SKM-1 treated with dmso at 0.1 percent for 144 hours (cell line): ENCODE measurements at regions not wholly inside any gene's neighbourhood (a gene's known extent, or its start where the extent isn't known, plus 50 kb on each side); places are given as distances from the start of the nearest gene placed in this dataset.
"Not testable (repeated sequence)": the region's sequence is repeated elsewhere in the genome, so short reads cannot be mapped to it uniquely, and the experiment has no call there.

ENCODE experiments used
- DNase-seq: peaks from one replicate; lab custom pipeline; 2025; ENCODE audit not compliant: unreplicated experiment; lab: John Stamatoyannopoulos, UW

DNA sequence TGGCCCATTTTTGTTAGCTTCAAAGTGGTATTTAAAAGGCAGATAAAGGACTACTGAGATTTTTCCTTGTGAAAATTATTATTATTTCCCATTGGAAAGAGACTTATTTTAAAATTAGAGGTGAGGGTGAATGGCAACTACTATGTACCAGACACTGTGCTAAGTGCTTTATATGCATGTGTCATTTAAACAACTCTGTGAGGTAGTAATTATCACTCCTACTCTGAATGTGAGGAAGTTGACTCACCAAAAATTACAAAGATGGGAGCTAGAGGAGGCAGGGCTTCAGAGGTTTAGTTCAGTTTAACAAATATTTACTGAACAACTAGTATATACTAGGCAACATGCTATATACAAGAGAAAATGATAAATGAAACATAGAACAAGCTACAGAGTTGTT is 78.2 kb downstream of the MSL3 start:
- no peak for DNase-seq

DNA sequence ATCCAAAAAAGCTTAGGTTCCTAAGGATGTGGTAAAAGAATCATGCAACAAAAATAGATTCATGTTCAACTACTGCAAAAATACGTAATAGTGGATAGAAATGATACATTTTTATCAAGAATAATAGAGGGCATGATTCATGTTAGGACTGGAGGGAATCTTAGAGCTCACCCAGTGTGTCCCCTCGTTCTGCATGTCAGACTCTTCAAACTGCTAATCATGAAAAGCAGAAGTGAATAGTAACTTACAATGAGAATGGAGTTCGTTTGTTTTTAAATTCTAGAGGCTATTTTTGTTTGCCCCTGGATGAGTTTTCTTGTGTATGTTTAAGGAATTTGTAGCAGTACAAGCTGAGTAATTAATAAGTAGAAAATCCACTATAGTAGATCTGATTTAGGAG is 79.4 kb downstream of the MSL3 start:
- no peak for DNase-seq

- DNase-seq, result no peak
Measured at GRCh38 chrX:11864171-11864570, 106.1 kb downstream of the MSL3 start.

DNA sequence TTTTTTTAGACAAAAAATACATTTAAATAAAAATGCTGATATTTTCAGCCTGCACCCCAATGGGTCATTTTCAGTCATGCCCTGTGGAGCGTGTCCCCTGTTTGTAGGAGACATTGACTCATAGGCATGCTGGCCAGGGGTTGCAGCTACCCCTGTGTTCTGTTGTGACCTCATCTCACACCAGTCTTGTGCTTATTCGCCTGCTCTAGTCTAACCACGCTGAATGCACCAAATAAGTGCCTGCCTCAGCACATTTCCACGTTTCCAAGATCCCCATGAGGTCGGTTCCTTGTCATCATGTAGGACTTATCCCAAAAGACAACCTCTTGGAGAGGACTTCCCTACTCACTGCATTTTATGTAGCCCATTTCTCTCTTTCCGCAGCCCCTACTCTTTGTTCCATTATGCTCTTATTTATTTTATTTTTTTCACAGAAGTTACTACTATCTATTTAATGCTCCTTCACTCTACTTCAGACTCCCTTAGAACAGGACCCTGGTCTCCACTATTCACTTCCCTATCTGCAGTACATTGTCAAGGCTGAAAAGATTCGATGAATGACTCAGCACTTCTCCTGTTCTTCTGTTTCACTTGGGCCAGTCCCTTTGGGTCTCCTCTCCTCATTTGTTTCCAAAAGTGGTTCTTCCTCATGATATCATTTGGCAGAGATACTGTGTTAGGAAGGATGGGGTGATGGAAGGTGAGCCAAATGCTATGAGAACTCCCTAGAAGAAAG is 109.7 kb downstream of the MSL3 start:
- DNase-seq, result no peak

- DNase-seq, result no peak
Measured at GRCh38 chrX:11870789-11871188, 112.8 kb downstream of the MSL3 start.

GRCh38 chrX:11881485-11882170 is 123.6 kb downstream of the MSL3 start:
- no peak for DNase-seq

DNA sequence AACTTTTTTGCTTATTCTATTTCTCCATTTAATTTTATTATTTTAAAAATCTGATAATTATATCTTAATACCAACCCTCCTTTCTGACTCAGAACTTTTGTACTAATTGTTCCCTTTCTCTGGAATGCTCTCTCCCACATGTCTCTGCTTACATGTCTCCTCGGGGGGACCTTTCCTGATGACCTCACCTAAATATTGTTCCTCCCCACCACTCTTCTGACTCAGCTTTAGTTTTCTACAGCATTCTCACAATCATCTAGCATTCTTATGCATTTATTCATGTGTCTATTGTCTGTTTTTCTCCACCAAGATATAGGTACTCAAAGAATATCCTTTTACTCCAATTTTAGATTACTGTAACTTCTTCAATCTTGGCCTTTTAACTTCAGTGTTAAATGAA is 128.7 kb downstream of the MSL3 start:
- DNase-seq, result no peak

DNA sequence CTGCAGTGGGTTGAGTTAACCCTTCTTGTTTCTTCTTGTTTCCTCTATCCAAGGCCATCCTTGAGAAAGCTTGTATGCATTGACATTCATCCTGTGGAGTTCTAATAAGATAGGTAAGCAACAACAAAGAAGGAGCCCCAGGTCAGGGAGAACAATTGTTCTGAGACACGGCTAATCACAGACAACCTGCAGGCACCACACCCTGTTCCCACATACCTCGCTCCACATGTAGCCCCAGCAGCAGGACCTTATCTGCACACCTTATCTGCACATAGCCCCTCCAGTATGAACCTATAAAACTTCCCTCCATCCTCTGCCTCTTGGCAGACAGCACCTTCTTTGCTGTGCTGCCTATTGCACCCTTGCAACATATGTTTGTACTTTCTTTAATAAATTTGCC is 129.1 kb downstream of the MSL3 start:
- DNase-seq, result no peak

DNA sequence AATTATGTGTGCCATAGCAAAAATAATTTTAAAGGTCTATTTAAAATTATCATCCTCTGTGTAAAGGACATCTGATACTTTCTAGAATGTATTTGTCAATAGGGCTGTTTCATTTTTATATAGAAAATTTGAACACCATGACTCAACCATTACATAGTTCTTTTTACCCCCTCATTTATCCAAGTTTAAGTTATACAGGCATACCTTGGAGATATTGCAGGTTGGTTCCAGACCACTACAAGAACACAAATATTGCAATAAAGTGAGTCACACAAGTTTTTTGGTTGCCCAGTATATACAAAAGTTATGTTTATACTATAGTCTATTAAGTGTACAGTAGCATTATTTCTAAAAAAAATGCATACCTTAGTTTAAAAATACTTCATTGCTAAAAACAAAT is 130.4 kb downstream of the MSL3 start:
- no peak for DNase-seq

DNA sequence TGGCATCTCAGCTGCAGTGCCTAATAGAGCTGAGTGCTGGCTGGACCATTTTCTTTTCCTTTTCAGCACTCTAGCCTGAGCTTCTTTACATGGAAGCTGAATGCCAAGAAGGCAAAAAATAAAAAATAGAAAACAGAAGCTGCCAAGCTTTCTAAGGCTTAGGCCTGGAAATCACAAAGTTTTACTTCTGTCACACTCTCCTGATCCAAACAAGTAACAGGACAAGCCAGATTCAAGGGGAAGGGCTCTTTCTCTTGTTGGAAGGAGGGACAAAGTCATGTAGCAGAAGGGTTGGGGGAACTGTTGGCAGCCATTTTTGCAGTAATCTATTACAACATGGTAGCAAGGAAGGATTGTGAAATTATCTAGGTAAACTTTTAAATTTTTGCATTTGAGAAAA is 131.8 kb downstream of the MSL3 start:
- DNase-seq, result no peak

DNA sequence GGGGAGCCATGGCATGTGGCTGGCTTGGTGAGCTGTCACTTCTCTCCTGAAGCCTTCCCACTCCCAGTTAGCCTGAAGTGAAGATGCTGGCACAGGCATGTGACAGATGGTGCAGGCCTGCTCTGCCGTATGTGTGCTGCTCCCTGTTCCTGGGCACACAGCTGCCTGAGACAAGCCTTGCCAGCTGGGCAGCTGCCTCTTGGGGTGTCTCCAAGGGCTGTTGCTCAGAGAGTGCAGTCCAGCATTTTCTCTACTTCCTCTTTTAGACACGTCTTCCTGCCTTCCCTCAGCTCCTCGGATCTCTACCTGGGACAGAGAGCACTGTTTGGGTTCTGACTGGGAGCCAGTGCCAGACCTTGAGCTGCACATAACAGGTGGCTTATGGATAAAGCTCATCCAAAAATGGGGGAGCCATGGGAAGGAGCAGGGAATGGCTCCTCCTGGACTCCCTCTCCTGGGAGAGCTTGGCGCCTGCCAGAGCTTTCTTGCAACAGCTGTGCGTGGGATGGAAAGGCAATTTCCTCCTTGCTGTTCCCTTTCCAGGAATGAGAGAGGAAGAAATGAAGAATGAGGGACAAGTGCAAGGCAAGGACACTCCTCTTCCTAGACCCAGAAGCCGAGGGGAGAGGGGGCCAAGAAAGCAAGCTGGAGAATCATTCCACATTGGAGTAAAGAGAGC is 132.9 kb downstream of the MSL3 start:
- DNase-seq, result no peak

DNA sequence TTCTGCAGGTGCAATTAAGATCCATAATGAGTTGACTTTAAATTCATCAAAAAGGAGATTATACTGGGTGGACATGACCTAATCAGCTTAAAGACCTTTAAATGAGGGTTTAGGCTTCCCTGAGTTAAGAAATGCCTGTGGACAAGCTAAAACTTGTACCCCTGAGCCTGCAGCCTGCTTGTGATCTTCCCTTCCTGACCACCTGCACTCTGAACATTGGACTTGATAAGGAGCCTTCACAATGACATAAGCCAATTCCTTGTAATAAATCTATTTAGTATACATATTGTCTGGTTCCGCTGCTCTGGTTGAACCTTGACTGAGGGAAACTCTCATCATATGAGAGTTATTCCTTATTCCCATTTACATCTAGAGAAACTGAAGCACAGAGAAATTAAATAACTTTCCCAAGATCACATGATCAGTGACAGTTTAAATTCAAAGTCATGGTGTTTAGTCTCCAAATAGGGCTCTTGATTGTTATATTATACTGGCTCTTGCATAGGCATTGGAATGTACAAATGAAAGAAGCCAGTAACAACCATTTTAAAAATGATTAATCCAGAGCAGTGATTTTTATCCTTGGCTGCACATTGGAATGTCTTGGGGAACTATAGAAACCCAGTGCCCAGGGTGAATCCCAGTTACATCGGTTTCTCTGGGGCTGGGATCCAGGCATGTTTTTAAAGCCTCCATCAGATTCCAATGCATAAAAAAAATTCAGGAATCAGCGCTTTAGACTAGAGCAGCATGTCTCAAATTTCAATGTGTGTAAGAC is 136.1 kb downstream of the MSL3 start:
- no peak for DNase-seq

- no peak for DNase-seq
Measured at GRCh38 chrX:11899091-11899490, 141.1 kb downstream of the MSL3 start.

GRCh38 chrX:11905933-11906332 is 147.9 kb downstream of the MSL3 start:
- not testable (repeated sequence) for DNase-seq

- no peak for DNase-seq
Measured at GRCh38 chrX:11908371-11908770, 150.3 kb downstream of the MSL3 start.

DNA sequence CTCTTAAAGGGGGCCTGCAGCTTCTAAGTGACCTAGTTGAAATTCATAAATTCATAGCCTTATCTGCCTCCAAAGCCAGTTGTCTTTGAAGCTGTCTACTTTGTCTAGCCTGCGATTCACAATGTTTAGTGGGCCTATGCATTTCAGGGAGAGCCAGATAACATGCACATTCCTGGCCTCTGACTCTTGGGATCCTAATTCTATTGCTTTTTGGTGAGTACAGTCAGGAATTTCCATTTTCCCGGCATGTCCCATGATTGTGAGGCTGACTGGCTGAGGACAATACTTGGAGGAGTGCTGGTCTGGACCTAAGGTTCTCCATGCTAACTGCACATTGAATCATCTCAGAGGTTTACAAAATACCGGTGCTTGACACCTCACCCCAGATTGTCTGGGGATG is 155.0 kb downstream of the MSL3 start:
- no peak for DNase-seq

DNA sequence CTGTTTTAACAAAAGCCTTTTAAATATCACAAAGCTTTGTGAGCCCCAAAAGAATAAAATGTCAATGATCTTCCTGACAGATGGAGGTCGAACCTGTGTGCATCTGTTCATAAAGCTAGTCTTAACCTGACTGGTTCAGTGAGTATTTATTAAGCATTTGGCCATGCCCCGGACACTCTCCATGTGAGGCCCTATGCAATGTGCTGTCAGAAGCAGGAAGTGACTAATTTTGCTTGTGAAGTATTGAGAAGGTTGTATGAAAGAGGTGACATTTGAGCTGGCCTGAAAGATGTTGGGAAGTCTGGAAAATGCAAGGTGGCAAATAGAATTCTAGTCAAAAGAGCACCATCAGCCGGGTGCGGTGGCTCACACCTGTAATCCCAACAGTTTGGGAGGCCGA is 171.4 kb downstream of the MSL3 start:
- no peak for DNase-seq

- no peak for DNase-seq
Measured at GRCh38 chrX:11932423-11932822, 174.4 kb downstream of the MSL3 start.

GRCh38 chrX:11934089-11934488 is 176.1 kb downstream of the MSL3 start:
- DNase-seq, result no peak

DNA sequence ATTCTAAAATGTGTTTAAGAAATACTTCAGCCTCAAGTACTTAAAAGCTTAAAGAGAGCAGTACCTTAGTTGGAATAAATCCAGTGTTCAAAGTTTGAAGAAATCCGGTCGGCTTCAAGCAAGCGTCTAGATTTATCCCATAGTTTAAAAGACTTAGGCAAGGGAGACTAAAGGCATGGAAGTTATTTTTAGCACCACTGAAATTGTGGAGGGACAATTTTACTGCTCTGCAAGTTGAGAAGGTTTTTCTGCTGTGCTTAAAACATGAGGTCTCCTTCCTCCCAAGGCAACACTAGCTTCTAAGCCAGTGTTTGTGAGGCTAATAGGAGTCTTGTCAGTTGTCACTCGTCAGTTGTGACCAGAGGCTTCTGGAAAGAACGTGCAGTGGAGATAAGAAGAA is 183.5 kb downstream of the MSL3 start:
- no peak for DNase-seq

- DNase-seq, result no peak
Measured at GRCh38 chrX:11944501-11944900, 186.5 kb downstream of the MSL3 start.

DNA sequence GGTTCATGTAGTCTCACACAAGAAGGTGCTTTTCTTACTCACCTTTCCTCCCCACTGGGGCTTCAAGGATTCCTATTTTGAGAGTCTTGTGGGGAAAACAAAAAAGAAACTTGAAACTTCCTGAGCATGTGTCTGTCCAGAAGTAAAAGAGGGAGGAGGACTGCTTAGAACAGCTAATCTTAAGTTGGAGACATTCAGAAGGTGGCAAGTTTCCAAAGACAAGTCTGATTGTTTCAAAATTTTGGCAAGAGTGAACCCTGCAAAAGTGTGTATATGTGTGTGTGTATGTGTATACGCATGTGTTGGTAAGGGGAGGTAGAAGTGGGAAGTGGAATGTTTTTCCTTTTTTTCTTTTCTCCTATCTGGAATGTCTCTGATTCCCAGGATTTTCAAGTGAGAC is 189.0 kb upstream of the FRMPD4 start:
- DNase-seq, result no peak
